WTC11 (cell line): ENCODE measurements at regions not wholly inside any gene's neighbourhood (a gene's known extent, or its start where the extent isn't known, plus 50 kb on each side); places are given as distances from the start of the nearest gene placed in this dataset.

Experiments used
- NR2C2 ChIP-seq: sonication (generic); formaldehyde crosslinking; IDR thresholded peaks from 2 replicates; pipeline ENCODE4 v1.8.0; 2022; ENCODE audit warnings: mild to moderate bottlenecking, missing genetic modification reagents
- TP53 ChIP-seq: sonication (generic); formaldehyde crosslinking; IDR thresholded peaks from 2 replicates; pipeline ENCODE4 v1.8.1; 2023; ENCODE audit warnings: mild to moderate bottlenecking, missing genetic modification reagents
- TF ChIP-seq, protein P1 (sequence below): fragments of 200-600 bp; IDR thresholded peaks from 2 replicates; pipeline ENCODE4 v1.8.0; 2022; ENCODE audit warnings: antibody characterized with exemption
- TF ChIP-seq, protein P2 (sequence below): sonication (generic); formaldehyde crosslinking; IDR thresholded peaks from 2 replicates; pipeline ENCODE4 v1.8.1; 2022; ENCODE audit warnings: mild to moderate bottlenecking, missing genetic modification reagents, moderate library complexity, borderline replicate concordance

- TF ChIP-seq, protein P1, sequence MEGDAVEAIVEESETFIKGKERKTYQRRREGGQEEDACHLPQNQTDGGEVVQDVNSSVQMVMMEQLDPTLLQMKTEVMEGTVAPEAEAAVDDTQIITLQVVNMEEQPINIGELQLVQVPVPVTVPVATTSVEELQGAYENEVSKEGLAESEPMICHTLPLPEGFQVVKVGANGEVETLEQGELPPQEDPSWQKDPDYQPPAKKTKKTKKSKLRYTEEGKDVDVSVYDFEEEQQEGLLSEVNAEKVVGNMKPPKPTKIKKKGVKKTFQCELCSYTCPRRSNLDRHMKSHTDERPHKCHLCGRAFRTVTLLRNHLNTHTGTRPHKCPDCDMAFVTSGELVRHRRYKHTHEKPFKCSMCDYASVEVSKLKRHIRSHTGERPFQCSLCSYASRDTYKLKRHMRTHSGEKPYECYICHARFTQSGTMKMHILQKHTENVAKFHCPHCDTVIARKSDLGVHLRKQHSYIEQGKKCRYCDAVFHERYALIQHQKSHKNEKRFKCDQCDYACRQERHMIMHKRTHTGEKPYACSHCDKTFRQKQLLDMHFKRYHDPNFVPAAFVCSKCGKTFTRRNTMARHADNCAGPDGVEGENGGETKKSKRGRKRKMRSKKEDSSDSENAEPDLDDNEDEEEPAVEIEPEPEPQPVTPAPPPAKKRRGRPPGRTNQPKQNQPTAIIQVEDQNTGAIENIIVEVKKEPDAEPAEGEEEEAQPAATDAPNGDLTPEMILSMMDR = no peak
- TF ChIP-seq NR2C2 = no peak
- no peak for TF ChIP-seq TP53 (CRISPR knock-in tag)
- TF ChIP-seq, protein P2, sequence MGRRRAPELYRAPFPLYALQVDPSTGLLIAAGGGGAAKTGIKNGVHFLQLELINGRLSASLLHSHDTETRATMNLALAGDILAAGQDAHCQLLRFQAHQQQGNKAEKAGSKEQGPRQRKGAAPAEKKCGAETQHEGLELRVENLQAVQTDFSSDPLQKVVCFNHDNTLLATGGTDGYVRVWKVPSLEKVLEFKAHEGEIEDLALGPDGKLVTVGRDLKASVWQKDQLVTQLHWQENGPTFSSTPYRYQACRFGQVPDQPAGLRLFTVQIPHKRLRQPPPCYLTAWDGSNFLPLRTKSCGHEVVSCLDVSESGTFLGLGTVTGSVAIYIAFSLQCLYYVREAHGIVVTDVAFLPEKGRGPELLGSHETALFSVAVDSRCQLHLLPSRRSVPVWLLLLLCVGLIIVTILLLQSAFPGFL (CRISPR knock-in tag) = no peak
Observed at GRCh38 chr3:3714572-3714971, 84.7 kb upstream of the LRRN1 start.
